ENCODE measurements at regions not wholly inside any gene's neighbourhood (a gene's known extent, or its start where the extent isn't known, plus 50 kb on each side); places are given as distances from the start of the nearest gene placed in this dataset.

DNA sequence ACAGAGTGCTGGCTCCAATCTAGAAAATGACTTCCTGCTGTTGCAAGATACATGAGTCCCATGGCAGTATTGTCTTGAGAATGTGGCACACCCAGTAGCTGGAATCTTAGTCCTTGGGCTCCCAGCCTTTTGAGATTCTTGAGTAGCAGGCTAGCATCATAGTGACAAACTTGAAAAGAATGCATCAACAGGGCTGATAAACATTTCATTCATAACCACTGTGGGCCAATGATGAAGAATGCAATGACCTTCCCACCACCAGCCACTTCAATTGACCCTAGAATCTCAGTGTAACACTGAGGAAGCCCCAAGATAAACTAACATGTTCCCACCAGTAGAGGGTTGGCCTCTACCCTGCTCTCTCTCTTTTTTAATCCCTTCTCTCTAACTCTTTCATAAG, 329.3 kb downstream of the GBA3 start:
- TF ChIP-seq, protein P1, sequence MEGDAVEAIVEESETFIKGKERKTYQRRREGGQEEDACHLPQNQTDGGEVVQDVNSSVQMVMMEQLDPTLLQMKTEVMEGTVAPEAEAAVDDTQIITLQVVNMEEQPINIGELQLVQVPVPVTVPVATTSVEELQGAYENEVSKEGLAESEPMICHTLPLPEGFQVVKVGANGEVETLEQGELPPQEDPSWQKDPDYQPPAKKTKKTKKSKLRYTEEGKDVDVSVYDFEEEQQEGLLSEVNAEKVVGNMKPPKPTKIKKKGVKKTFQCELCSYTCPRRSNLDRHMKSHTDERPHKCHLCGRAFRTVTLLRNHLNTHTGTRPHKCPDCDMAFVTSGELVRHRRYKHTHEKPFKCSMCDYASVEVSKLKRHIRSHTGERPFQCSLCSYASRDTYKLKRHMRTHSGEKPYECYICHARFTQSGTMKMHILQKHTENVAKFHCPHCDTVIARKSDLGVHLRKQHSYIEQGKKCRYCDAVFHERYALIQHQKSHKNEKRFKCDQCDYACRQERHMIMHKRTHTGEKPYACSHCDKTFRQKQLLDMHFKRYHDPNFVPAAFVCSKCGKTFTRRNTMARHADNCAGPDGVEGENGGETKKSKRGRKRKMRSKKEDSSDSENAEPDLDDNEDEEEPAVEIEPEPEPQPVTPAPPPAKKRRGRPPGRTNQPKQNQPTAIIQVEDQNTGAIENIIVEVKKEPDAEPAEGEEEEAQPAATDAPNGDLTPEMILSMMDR (IDR thresholded peaks at IDR 0.05; ENCODE audit: low read length) = no peak
- no peak for TF ChIP-seq EZH2phosphoT487 (IDR thresholded peaks at IDR 0.05; ENCODE audit: low read length)
